ENCODE measurements at regions not wholly inside any gene's neighbourhood (a gene's known extent, or its start where the extent isn't known, plus 50 kb on each side); places are given as distances from the start of the nearest gene placed in this dataset.

GRCh38 chr2:55989405-55989804, 65.8 kb upstream of the EFEMP1 start:
- no peak overlapping the region for H3K4me3 ChIP-seq (ENCODE audit: low read depth, low read length)
- DNase-seq (ENCODE audit: low read depth), result no peak
- TF ChIP-seq, protein P1, sequence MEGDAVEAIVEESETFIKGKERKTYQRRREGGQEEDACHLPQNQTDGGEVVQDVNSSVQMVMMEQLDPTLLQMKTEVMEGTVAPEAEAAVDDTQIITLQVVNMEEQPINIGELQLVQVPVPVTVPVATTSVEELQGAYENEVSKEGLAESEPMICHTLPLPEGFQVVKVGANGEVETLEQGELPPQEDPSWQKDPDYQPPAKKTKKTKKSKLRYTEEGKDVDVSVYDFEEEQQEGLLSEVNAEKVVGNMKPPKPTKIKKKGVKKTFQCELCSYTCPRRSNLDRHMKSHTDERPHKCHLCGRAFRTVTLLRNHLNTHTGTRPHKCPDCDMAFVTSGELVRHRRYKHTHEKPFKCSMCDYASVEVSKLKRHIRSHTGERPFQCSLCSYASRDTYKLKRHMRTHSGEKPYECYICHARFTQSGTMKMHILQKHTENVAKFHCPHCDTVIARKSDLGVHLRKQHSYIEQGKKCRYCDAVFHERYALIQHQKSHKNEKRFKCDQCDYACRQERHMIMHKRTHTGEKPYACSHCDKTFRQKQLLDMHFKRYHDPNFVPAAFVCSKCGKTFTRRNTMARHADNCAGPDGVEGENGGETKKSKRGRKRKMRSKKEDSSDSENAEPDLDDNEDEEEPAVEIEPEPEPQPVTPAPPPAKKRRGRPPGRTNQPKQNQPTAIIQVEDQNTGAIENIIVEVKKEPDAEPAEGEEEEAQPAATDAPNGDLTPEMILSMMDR (IDR thresholded peaks at IDR 0.05; ENCODE audit: low read depth, low read length), result no peak
- TF ChIP-seq MAX (IDR thresholded peaks at IDR 0.05; ENCODE audit: low read depth, low read length) (no peak), POLR2A (IDR thresholded peaks at IDR 0.05; ENCODE audit: extremely low read depth, insufficient read length) (no peak), MYC (IDR thresholded peaks at IDR 0.05; ENCODE audit: low read depth, low read length) (no peak)

- no peak overlapping the region for H3K4me3 ChIP-seq (ENCODE audit: low read depth, low read length)
- TF ChIP-seq MYC (IDR thresholded peaks at IDR 0.05; ENCODE audit: low read depth, low read length), result no peak
- DNase-seq (ENCODE audit: low read depth), result no peak
These were observed 68.9 kb upstream of the EFEMP1 start for GRCh38 chr2:55992455-55992854.

DNA sequence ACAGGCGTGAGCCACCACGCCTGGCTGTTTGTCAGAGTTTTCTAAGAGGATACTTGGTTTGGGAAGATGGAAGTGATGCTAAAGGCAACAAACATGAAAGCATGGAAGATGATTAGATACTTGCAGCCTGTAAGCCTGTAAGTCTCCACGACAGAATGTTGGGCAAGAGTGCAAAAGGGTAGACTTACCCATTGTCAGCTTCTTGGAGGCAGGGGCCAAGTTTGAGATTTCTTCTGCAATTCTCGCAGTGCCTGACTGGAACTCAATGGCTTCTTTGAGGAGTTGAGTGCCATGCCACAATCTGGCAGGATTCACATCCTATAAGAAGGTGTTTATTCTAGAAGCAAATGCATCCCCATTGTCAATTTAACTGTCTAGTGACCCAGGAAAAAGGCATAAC, 70.1 kb upstream of the EFEMP1 start:
- no peak for TF ChIP-seq MYC (IDR thresholded peaks at IDR 0.05; ENCODE audit: low read depth, low read length)
- TF ChIP-seq MAX (IDR thresholded peaks at IDR 0.05; ENCODE audit: low read depth, low read length), result no peak
- H3K4me3 ChIP-seq (ENCODE audit: low read depth, low read length), result no peak overlapping the region
- no peak for DNase-seq (ENCODE audit: low read depth)

DNA sequence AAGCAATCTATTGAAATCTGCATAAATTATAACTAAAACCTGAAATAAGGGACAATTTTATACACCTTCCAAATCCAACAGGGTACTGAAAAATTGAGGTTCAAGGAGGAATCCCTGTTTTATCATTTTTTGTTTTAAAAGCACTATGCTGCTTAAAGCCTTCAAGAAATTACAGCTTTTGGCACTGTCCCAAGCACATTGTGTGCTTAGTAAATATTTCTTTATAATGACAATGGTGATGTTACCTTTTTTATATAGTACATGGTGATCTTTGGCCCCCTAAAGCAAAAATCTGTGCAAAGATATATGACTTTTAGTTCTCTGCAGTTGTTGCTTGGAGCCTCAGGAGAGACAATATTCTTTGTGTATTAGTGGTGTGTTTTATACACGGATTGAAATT, 71.6 kb upstream of the EFEMP1 start:
- no peak for TF ChIP-seq POLR2A (IDR thresholded peaks at IDR 0.05; ENCODE audit: extremely low read depth, insufficient read length)
- no peak for TF ChIP-seq MAX (IDR thresholded peaks at IDR 0.05; ENCODE audit: low read depth, low read length)
- TF ChIP-seq MYC (IDR thresholded peaks at IDR 0.05; ENCODE audit: low read depth, low read length), result no peak
- TF ChIP-seq, protein P1 (IDR thresholded peaks at IDR 0.05; ENCODE audit: low read depth, low read length), result no peak
- no peak for DNase-seq (ENCODE audit: low read depth)
- no peak overlapping the region for H3K4me3 ChIP-seq (ENCODE audit: low read depth, low read length)

DNA sequence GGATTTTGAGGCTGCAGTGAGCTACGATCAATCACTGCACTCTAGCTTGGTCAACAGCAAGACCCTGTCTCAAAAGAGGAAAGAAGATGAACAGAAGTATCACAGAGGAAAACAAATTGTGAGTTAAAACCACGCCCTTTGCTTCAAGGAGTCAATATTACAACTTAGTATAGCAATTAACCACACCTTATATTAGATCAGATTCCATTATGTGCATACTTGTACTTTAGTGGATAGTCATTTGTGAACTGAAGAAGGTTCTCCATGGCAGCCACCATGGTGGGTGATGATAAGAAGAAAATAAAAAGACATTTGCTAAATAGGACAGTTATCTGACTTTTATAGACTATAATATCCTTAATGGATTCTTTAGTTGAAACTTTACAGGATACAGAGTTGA, 72.3 kb upstream of the EFEMP1 start:
- no peak for TF ChIP-seq MYC (IDR thresholded peaks at IDR 0.05; ENCODE audit: low read depth, low read length)
- TF ChIP-seq, protein P1 (IDR thresholded peaks at IDR 0.05; ENCODE audit: low read depth, low read length), result no peak
- TF ChIP-seq POLR2A (IDR thresholded peaks at IDR 0.05; ENCODE audit: extremely low read depth, insufficient read length), result no peak
- no peak for TF ChIP-seq MAX (IDR thresholded peaks at IDR 0.05; ENCODE audit: low read depth, low read length)
- DNase-seq (ENCODE audit: low read depth), result no peak

GRCh38 chr2:55999231-55999630, 75.6 kb upstream of the EFEMP1 start:
- DNase-seq (ENCODE audit: low read depth), result no peak
- no peak overlapping the region for H3K4me3 ChIP-seq (ENCODE audit: low read depth, low read length)
- TF ChIP-seq MAX (IDR thresholded peaks at IDR 0.05; ENCODE audit: low read depth, low read length) (no peak), MYC (IDR thresholded peaks at IDR 0.05; ENCODE audit: low read depth, low read length) (no peak), POLR2A (IDR thresholded peaks at IDR 0.05; ENCODE audit: extremely low read depth, insufficient read length) (no peak)
- TF ChIP-seq, protein P1 (IDR thresholded peaks at IDR 0.05; ENCODE audit: low read depth, low read length), result no peak

More for the DNA sequence above, 72.3 kb upstream of the EFEMP1 start:
- H3K4me3 ChIP-seq (ENCODE audit: low read depth, low read length), result no peak overlapping the region

DNA sequence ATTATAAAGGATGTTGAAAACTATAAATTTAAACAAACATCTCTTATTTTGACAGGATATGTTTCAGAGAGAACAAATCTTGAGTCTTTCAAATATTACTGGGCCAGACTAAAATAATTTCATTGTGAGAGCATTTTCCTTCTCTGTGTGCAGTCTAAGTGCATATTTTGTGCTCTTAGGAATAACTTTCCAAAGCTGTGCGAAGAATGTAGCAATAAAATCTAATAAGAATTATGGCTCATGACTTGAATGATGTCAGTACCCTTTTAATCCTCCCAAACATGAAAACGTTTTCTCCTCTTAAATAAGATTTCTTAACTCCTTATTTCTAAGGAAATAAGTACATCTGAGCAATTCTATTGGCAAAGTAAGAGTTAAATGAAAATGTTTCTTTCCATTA, 76.2 kb upstream of the EFEMP1 start:
- TF ChIP-seq POLR2A (IDR thresholded peaks at IDR 0.05; ENCODE audit: extremely low read depth, insufficient read length) (no peak), MYC (IDR thresholded peaks at IDR 0.05; ENCODE audit: low read depth, low read length) (no peak), MAX (IDR thresholded peaks at IDR 0.05; ENCODE audit: low read depth, low read length) (no peak)
- TF ChIP-seq, protein P1 (IDR thresholded peaks at IDR 0.05; ENCODE audit: low read depth, low read length), result no peak
- no peak for DNase-seq (ENCODE audit: low read depth)
- no peak overlapping the region for H3K4me3 ChIP-seq (ENCODE audit: low read depth, low read length)
